Hindlimb muscle (tissue), 1 donor: ENCODE measurements at regions not wholly inside any gene's neighbourhood (a gene's known extent, or its start where the extent isn't known, plus 50 kb on each side); places are given as distances from the start of the nearest gene placed in this dataset.
A peak's percentile ranks its signal among the peaks of the same experiment; 100 is the strongest.
"Not testable (repeated sequence)": the region's sequence is repeated elsewhere in the genome, so short reads cannot be mapped to it uniquely, and the experiment has no call there.

Experiments
- DNase-seq: peaks from one replicate; pipeline ENCODE4 v3.0.0-alpha.2; 2013

DNA sequence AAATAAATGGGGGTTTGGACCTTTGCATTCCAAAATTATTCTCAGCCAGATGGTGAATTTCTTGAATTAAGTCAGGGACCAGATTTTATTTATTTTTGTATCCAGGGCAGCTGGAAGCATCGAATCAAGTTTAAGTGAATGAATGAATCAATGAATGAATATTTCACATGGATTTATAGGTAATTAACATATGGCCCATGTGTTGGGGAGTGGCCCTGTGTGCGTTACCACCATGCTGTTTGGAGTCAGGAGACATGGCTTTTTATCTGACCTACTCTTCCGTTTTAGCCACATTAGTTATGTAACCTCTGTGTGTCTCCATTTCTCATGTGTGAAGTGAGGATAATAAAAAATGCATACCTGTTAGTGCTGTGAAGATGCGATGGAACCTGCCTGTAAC lies 213.5 kb downstream of the CDH26 start:
- DNase-seq = no peak

DNA sequence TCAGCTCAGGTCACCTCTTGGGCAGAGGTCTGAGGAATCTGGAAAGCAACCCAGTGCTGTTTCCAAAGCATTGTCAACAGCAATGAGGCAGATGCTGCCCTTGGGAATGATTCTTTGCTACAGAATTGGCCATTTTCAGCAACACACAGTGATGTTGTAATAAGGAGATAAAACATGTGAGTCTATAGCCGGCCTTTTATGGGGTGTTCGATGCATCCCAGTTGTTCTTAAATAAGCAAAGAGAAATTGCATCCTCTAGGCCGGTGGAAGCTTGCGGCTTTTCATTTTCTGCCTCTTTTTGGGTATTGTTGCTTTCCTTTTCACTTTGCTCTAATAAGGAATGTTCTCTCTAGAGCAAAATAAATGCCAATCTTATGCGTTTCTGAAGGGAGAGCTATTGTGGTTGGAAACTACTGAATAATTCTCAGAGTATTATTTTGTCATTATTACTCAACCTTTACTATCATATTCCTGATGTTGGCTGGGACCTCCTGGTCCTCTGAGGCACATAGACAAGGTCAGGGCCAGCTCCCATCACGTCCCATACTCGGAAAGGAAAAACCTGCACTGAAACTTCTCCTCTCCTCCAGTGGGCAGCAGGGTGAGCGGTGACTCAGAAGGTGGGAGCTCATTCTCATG lies 214.2 kb downstream of the CDH26 start:
- no peak for DNase-seq

DNA sequence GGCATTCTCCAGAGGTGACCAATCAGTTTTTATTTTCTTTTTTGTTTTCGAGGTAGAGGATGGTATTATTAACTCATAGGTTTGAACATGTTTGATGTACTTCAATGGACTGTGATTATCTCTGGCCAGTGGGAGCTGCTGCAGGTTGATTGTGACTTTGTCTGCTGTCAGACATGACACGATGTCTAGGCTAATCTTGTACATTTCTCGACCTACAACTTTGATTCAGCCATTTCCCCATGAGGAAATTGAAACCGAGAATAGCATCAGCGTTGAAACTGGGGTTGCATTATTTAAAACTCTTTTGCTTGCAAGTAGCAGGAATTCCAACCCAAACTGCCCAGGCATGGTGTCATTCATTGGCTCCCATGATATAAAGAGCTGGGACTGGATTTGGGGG lies 218.9 kb downstream of the CDH26 start:
- no peak for DNase-seq

DNA sequence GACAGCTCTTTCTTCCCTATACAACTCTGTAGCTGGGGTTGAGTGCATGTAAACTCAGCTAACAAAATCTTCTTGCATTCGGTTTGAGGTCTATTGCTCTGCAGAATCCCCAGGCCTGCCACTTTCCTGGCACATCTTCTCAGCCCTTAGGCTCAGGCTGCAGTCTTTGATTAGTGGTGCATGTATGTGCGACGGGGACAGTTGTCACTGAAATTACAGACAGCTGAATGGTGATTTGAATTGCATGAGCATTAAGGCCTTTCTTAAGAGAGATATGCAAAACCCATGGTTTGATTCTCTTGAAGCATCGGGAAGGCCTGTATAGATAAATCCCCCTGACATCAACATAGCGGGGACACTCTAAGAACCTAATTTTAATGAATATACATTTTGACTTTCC lies 222.8 kb downstream of the CDH26 start:
- DNase-seq = no peak

DNA sequence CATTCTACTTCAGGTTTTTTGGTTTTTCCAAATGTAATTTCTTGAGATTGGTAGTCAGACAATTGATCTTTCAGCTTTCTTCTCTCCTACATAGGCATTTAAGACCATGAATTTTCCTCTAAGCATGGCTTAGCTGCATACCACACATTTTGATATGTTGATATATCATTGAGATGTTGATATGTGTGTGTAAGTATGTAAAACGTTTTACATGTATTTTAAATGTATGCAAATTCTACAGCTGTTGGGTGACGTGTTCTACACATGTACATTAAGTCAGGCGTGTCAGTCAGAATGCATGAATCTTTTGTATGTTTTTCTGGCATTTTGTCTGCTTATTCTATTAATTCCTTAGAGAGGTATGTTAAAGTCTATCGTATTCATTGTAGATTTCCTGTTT lies 228.2 kb downstream of the CDH26 start:
- no peak for DNase-seq

DNA sequence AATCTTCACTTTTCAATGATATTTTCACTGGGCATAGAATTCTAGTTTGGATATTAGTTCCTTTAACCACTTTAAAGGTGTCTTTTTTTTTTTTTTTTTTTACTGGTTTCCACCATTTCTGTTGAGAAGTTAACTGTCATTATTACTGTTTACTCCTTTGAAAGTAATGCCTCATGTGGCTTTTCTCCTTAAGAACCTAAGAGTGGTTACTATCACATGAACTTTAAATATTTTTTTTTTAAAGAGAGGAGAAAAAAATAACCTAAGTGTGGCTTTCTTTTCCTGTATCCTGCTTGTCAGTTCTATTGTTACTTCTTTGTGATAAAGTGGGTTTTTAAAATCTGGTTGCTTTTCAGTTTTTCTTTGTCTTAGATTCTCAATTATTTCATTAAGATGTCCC lies 229.5 kb downstream of the CDH26 start:
- DNase-seq = no peak

DNA sequence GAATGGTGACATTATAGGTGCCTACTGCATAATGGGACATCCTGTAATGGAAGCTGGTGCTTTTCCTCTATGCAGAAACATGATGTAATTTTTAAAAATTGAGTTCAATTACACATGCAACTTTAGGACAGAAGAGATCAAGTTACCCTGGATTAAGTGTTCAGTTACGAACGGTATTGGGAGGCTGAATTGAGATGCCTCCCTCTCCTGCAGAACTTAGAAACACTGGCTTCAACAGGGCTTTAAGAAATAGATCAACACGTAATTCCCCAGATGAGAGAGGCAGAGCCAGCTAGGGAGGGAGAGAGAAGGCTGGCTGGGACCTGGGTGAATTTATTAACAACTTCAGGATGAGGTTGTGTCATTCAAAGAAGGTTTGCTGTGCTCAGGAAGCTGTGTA lies 232.8 kb downstream of the CDH26 start:
- no peak for DNase-seq

DNA sequence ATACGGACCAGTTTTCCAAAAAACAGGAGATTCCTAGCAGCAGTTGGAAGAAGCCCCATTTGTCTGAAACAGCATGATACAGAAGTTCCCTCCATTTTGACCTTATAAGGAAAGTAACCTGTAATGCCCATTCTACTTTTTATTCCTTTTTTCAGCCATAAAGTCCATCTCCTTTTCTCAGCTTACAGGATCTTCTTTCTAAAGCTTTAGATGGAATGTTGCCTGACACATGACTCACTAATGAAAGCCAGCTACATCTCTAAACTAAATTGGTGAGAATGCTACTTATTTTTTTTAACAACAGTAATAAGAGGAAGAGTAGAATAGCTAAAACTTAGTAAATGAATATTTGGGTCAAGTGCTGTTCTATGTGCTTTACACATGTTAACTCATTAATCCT lies 234.1 kb downstream of the CDH26 start:
- no peak for DNase-seq

DNA sequence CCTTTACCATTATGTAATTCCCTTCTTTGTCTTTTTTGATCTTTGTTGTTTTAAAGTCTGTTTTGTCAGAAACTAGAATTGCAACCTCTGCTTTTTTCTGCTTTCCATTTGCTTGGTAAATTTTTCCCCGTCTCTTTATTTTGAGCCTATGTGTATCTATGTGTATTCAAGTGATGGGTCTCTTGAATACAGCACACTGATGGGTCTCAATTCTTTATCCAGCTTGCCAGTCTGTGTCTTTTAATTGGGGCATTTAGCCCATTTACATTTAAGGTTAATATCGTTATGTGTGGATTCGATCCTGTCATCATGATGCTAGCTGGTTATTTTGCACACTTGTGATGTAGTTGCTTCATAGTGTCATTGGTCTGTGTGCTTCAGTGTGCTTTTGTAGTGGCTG lies 240.9 kb downstream of the CDH26 start:
- DNase-seq = not testable (repeated sequence)

DNA sequence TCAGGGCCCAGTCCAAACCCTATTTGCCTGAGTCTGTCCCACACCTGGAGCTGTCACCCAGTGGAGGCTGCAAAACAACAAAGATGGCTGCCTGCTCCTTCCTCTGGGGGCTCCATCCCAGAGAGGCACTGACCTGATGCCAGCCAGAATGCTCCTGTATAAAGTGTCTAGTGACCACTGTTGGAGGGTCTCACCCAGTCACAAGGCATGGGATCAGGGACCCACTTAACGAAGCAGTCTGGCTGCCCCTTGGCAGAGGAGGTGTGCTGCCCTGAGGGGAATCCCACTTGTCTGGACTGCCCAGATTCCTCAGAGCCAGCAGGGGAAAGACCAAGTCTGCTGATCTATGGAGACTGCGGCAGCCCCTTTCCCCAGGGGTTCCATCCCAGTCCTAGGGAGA lies 241.6 kb downstream of the CDH26 start:
- DNase-seq = no peak

DNA sequence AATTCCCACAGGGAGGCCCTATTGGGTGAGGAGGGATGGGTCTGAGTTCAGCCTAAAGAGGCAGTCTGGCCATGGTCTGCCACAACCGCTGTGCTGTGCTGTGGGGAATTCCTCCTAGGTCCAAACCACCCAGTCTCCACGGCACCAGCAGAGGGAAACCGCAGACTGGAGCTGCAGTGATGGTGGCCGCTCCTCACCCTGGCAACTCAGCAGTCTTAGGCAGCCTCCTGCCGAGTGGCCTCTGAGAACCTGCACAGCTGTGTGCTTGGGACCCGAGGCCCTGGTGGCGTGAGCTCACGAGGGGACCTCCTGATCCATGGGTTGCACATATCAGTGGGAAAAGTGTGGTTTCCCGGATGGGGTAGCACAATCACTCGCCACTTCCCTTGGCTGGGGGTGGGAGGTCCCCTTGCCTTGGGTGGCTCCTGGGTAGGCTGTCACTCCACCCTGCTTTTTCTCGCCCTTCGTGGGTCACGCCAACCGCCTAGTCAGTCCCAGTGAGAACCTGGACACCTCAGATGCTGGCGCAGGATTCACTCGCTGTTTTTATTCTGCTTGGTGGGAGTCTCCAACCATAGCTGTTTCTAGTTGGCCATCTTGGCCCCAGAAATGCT lies 242.2 kb downstream of the CDH26 start:
- DNase-seq = no peak

DNA sequence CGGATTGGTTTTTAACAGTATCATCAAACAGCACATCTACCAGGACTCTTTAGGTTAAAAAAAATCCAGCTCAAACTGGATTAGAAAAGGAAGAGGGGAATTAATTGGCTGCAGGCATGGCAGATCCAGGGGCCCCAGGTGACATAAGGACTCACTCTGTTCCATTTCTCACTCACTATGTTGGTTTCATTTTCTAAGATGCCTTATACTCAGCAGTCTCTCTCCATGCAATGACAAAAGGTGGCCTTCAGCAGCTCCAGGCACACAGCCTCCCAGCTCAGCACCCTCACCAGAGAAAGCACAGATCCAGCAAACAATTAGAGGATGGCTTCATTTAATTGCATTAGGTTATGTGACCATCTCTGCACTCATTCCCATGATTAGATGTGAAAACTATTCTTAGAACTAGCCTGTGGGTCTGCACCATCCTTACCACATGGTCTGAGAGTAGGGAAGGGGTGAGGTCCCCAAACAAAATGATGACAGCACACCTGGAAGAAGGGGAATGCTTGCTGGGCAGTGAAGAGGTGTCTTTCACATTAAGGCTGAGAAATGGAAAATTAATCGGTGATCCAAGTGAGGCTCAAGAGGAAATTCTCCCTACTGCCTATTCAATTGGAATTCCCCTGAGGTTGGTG lies 243.1 kb downstream of the CDH26 start:
- no peak for DNase-seq

DNA sequence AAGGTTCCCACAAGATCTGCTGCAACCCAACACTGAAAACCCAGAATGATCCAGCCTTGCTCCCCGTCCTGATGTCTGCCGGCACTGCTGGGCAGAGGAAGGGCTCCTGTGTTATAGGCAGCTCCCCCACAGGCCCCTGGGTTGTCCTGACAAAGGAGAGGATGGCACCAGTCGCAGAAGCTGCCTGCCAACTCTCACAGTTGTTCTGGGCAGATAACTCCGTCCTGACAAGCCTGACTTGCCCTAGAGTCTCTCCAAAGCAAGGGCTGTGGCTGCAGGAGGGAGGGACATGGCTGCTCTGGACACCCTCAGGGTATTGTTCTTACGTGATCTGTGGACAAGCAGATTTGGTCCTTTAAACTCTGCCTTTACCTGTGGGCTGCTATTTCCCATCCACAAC lies 243.8 kb downstream of the CDH26 start:
- no peak for DNase-seq

DNA sequence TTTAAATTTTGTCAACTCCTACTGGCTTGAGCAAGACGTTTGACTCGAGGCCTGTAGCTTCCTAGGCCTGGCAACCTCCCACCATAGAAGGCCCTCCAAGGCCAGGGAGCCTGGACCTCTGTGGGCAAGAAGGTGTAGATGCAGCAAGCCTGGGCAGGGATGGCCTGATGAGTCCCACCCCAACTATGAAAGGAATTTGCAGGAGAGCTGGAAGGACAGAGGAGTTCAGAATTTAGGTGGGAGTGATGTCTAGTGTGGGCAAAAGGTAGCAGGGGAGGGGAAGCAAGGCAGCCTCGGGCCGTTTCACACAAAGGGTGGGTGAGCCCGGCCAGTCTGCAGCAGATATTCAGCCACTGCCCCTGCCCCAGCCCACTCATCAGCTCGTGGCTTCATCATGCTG lies 245.2 kb downstream of the CDH26 start:
- no peak for DNase-seq

DNA sequence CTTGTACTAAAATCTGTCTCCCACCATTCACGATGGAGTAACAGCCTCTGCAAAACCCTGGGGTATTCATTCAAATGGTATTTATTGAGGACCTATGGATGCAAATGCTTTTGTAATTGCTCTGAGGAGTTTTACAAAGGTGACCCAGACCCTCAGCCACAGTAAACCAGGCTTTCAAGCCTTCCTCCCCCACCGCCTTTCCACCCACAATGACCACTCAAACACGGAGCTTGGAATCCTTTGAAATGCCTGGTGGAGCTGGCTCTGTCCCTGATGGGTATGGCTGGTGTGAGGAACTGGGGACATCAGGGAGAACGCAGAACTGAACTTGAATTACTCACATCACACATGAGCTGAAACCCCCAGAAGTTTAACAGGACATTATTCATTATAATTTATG lies 246.4 kb downstream of the CDH26 start:
- DNase-seq = no peak

DNA sequence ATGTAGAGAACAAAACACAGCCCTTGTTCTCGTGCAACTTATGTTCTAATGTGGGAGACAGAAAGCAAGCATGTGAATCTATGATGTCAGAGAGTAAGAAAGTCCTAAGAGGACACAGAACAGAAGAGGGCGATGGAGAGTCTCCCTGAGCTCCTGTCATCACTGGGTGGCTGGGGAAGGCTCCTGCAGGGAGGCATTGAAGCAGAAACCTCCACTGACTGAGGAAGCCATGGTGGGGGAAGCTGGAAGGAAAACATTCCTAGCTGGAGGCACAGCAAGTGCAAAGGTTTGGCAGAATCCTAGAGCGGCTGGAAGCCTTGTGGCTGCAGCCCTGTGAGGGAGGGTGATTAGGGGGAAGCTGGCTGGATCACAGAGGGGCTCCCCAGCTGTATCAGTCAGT lies 248.0 kb downstream of the CDH26 start:
- DNase-seq = no peak

DNA sequence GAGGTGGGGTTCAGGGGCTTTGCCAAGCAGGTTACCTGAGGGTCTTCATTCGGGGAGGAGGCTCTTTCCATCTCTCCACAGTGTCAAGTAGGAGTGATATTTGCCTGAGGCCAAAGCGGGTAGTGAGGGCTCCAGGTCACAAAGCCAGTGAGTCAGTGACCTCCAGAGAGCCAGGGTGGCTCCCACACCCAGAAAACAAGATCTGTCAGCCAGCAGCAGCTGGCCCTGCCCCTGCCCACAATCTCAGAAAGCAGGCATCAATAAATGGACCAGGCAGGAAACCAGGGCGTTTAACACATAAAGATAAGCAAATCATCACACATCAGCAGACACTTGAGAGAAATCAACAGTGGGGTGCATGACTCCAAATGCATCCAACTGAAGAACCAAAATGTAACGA lies 250.8 kb downstream of the CDH26 start:
- no peak for DNase-seq

DNA sequence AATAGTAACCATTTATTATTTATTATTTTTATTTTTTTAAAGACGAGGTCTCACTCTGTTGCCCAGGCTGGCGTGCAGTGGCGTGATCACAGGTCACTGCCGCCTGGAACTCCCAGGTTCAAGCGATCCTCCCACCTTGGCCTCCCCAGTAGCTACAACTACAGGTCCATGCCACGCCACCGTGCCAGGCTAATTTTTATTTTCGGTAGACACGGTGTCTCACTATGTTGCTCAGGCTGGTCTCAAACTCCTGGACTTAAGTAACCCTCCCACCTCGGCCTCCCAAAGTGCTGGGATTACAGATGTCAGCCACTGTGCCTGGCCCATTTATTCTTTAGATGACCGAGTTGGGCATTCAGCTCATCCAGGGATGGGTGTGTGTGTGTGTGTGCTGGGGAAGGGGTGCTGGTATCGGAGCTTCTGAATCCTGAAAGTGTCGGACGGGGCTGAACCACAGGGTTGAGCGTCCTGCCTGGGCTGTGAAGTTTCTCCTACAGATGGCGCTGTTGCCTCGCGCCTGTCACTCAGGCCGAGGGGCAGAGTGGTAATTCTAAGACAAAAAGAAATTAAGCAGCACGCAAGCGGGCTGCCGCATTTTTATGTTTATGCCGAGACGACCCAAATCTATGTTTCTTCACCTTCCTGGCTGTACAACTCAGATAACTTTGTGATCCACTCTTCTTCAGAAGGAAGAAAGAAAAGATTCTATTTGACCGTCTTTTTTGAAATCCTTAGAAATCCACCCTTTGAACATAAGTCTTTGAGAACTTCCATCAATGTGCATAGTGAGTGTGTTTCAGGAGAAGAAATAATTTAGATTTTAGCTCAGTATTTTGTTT lies 252.8 kb downstream of the CDH26 start:
- DNase-seq = peak; percentile 72

DNA sequence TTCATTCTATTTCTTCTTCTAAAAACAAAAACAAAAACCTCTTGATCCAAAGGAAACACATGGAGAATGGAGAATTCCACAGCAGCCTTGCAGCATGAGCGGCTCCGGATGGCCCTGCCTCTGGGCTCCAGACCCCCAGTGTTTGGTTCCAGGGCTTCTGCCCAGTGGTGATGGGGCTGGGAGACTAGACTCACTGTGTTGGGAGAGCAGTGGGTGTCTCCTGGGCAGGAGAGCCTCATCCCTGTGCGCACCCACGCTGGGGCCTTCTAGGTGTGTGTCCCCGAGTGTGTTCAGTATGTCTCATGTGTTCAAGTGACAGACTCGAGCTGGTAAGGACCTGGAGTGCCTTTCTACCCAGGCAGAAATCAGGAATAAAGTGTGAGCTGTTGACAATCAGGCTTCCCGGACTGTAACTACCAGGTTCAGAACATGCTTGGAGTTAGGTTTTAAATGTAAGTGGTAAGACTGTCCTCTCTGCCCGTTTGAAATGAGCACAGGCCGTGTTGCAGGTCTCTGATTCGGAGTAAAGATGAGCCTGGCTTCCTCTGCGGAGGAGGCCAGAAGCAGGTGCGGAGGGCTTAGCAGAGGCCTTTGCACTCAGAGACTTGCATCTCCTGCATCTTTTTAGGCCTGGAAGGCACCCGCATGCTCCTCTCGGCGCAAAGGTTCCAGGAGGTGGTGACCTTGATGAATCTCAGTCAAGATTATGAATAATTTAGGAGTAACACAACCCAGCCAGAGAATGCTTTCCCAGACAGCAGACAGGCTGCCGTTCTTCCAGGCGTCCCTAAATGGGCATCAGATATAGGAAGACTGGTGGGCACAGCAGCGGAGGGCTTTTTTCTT lies 253.6 kb downstream of the CDH26 start:
- DNase-seq = no peak

DNA sequence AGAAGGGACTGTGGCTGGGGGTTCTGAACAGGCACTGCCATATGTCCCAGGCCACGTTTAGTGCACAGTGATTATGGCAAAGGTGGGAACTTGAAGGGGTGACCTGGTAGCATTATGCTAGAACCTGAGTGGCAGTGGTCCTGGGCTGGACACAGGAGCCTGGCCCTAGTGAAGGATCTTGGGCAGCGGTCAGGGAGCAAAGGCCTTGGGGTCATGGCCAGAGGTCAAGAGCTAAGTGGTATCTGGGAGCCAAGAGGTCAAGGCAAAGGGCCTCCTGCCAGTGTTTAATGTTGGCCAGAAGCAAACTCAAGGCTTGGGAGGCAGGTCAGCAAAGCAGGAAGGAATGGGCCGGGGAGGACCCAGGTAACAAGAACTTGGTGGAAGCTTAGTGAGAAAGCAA lies 254.5 kb downstream of the CDH26 start:
- no peak for DNase-seq

DNA sequence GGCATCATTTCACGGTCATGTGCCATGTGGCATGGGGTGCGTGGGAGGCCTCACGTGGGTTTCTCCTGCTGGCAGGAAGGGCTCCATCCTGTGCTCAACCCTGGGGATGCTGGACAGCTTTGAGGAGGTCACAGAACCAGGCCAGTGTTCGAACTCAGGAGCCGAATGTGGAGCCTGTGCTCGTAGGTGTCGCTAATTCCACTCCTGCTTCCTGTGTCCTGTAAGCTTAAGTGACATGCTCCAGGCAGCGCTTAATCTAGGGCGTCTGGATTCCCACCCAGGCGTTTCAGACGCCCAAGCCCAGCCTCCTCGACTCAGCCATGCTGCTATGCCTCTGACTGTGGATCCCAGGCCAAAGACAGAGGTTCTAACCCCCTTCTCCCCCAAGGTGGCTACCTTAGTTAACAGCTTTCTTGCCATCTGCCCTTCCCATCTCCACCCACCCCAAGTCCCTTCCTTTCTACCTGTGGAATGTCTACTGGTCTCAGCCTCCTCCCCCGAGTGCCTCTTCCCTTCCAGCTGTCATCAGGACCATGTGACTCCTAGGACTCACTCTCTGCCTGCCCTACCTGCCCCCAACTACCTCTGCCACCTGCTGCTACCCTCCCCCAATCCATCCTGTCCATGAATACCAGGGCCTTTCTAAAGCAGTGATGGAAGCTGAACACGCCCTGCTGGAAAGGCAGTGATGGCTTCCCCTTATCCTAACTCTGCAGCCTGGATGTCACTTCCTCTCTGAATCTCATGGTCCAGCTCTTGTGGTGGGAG lies 255.1 kb downstream of the CDH26 start:
- no peak for DNase-seq
